ENCODE measurements at regions not wholly inside any gene's neighbourhood (a gene's known extent, or its start where the extent isn't known, plus 50 kb on each side); places are given as distances from the start of the nearest gene placed in this dataset.

GRCh38 chr17:71283486-71283885, 837.3 kb upstream of the SOX9 start:
- 87% methylated on average over 4 of the region's 4 CpGs; no CpG with 5 or more reads in 1 of the 2 experiments for WGBS, 2 experiments (ENCODE audit: extremely low coverage in 1 of 2, insufficient coverage in 1 of 2, insufficient read length in 1 of 2, insufficient replicate concordance in 2 of 2, low coverage in 1 of 2, low lambda C conversion rate in 2 of 2, missing lambda C conversion rate in 1 of 2)
- no peak overlapping the region for H2BK15ac ChIP-seq (ENCODE audit: low read length)
- no peak overlapping the region for H2BK20ac ChIP-seq (ENCODE audit: low read length)
- peaks cover 8 to 26% (median 22%) of the 10 kb centered on the region in 4 experiments for H3K27me3 ChIP-seq (replicated peaks in 1 of 4; ENCODE audit: control insufficient read depth in 3 of 4, extremely low read depth in 1 of 4, insufficient read depth in 3 of 4, low read length in 3 of 4)
- H4K8ac ChIP-seq (ENCODE audit: extremely low read depth, insufficient read depth, low read length): no peak overlapping the region
- POLR2A ChIA-PET (ENCODE audit: partially characterized antibody): no interaction called here
- H3K23me2 ChIP-seq (ENCODE audit: low read depth, low read length): peaks cover 2% of the 10 kb centered on the region; the same call in 1 of the 2 replicates
- no peak overlapping the region for H2BK12ac ChIP-seq (ENCODE audit: low read depth, low read length)
- H3K56ac ChIP-seq (replicated peaks; ENCODE audit: insufficient read length, low read depth, low read length): no peak overlapping the region
- no peak overlapping the region for H3K4me3 ChIP-seq (ENCODE audit: extremely low read depth in 1 of 4, insufficient read depth in 2 of 4, low read depth in 3 of 4, low read length in 4 of 4)
- peaks cover 0 to 5% (median 3%) of the 10 kb centered on the region in 4 experiments; a peak in 3 of 7 replicates for H3K4me1 ChIP-seq (replicated peaks in 1 of 4; ENCODE audit: control insufficient read depth in 3 of 4, insufficient read depth in 4 of 4, low read length in 3 of 4)
- no peak overlapping the region for H2AK5ac ChIP-seq (ENCODE audit: low read depth, low read length)
- H2BK120ac ChIP-seq (replicated peaks; ENCODE audit: low read depth, low read length): no peak overlapping the region
- no peak for TF ChIP-seq RXRA (IDR thresholded peaks at IDR 0.05; ENCODE audit: insufficient read depth, low read depth, low read length)
- TF ChIP-seq, protein P1, sequence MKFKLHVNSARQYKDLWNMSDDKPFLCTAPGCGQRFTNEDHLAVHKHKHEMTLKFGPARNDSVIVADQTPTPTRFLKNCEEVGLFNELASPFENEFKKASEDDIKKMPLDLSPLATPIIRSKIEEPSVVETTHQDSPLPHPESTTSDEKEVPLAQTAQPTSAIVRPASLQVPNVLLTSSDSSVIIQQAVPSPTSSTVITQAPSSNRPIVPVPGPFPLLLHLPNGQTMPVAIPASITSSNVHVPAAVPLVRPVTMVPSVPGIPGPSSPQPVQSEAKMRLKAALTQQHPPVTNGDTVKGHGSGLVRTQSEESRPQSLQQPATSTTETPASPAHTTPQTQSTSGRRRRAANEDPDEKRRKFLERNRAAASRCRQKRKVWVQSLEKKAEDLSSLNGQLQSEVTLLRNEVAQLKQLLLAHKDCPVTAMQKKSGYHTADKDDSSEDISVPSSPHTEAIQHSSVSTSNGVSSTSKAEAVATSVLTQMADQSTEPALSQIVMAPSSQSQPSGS (IDR thresholded peaks at IDR 0.05; ENCODE audit: low read length): no peak
- no peak for TF ChIP-seq TEAD4 (IDR thresholded peaks at IDR 0.05; ENCODE audit: low read depth, low read length)
- TF ChIP-seq HDAC2 (IDR thresholded peaks at IDR 0.05; ENCODE audit: borderline replicate concordance in 1 of 2, low read depth in 2 of 2, low read length in 2 of 2): no peak
- H3K23ac ChIP-seq (ENCODE audit: insufficient read length): no peak overlapping the region
- H3K4ac ChIP-seq (replicated peaks; ENCODE audit: insufficient read length, low read depth, low read length): no peak overlapping the region
- no peak overlapping the region for H2BK5ac ChIP-seq (ENCODE audit: low read depth, low read length)
- no peak overlapping the region for H3K18ac ChIP-seq (ENCODE audit: extremely low read depth, low read length)
- no peak overlapping the region for H4K91ac ChIP-seq (replicated peaks; ENCODE audit: insufficient read length, low read length)
- no peak overlapping the region for H4K5ac ChIP-seq (ENCODE audit: insufficient read length, low read depth, low read length)
- H3K4me2 ChIP-seq (ENCODE audit: insufficient read depth in 1 of 2, low read depth in 2 of 2, low read length in 2 of 2): no peak overlapping the region
- H3K36me3 ChIP-seq (ENCODE audit: control insufficient read depth in 2 of 4, insufficient read depth in 4 of 4, low read length in 3 of 4): no peaks in the 10 kb centered on the region
- H3K79me1 ChIP-seq (ENCODE audit: low read depth, low read length): no peaks in the 10 kb centered on the region
- no peak for DNase-seq (ENCODE audit: low read depth in 1 of 2, low spot score in 2 of 2)
- FAIRE-seq: no peak
- H4K20me1 ChIP-seq (replicated peaks in 1 of 2; ENCODE audit: control insufficient read depth in 1 of 2, insufficient read depth in 2 of 2, low read length in 2 of 2): peaks cover 0 to 2% of the 10 kb centered on the region in 2 experiments
- no peak overlapping the region for H2AFZ ChIP-seq (ENCODE audit: low read length)
- no peaks in the 10 kb centered on the region for H3K9me3 ChIP-seq (ENCODE audit: insufficient read depth in 2 of 2, low read depth in 1 of 2, low read length in 1 of 2)
- no peak overlapping the region for H3K27ac ChIP-seq (ENCODE audit: low read depth, low read length)
- no peak overlapping the region for H3K9ac ChIP-seq (replicated peaks in 1 of 4; ENCODE audit: extremely low read depth in 1 of 4, low read depth in 3 of 4, low read length in 3 of 4)
- H3K14ac ChIP-seq (ENCODE audit: insufficient read length): no peak overlapping the region
- H3K79me2 ChIP-seq (ENCODE audit: control insufficient read depth in 1 of 2, insufficient read depth in 2 of 2, low read length in 2 of 2): no peaks in the 10 kb centered on the region
- CTCF ChIA-PET (ENCODE audit: partially characterized antibody): no interaction called here
